SK-N-SH treated with all-trans-retinoic acid at 6 μM for 48 hours (cell line): ENCODE measurements at regions not wholly inside any gene's neighbourhood (a gene's known extent, or its start where the extent isn't known, plus 50 kb on each side); places are given as distances from the start of the nearest gene placed in this dataset.

Experiments
- GLIS3 ChIP-seq: fragments of 250-450 bp; sonication (Bioruptor Pico); IDR thresholded peaks from 2 replicates; pipeline ENCODE4 v1.5.0; 2020; ENCODE audit warnings: mild to moderate bottlenecking, moderate library complexity
- PATZ1 ChIP-seq: fragments of 250-450 bp; sonication (Bioruptor Pico); IDR thresholded peaks from 2 replicates; pipeline ENCODE4 v1.8.0; 2020; ENCODE audit warnings: mild to moderate bottlenecking, moderate library complexity, borderline replicate concordance
- SNAI2 ChIP-seq: fragments of 250-450 bp; sonication (Bioruptor Pico); IDR thresholded peaks from 2 replicates; pipeline ENCODE4 v1.5.0; 2020; ENCODE audit warnings: mild to moderate bottlenecking, moderate library complexity
- ZFP3 ChIP-seq: fragments of 250-450 bp; sonication (Bioruptor Pico); IDR thresholded peaks from 2 replicates; pipeline ENCODE4 v1.5.0; 2020; ENCODE audit warnings: mild to moderate bottlenecking, moderate library complexity
- ZFP30 ChIP-seq: fragments of 450-650 bp; formaldehyde crosslinking; IDR thresholded peaks from 2 replicates; pipeline ENCODE4 v1.5.0; 2022; ENCODE audit warnings: mild to moderate bottlenecking, moderate library complexity
- TF ChIP-seq, protein P1 (sequence below): fragments of 250-450 bp; sonication (Bioruptor Pico); IDR thresholded peaks from 2 replicates; pipeline ENCODE4 v1.5.1; 2020; ENCODE audit warnings: low read depth, mild to moderate bottlenecking, moderate library complexity
- TF ChIP-seq, protein P2 (sequence below): fragments of 250-450 bp; sonication (Bioruptor Pico); IDR thresholded peaks from 2 replicates; pipeline ENCODE4 v1.8.0; 2021; ENCODE audit warnings: low read depth, mild to moderate bottlenecking, moderate library complexity, borderline replicate concordance

- no peak for TF ChIP-seq ZFP3 (CRISPR knock-in tag)
- TF ChIP-seq, protein P1, sequence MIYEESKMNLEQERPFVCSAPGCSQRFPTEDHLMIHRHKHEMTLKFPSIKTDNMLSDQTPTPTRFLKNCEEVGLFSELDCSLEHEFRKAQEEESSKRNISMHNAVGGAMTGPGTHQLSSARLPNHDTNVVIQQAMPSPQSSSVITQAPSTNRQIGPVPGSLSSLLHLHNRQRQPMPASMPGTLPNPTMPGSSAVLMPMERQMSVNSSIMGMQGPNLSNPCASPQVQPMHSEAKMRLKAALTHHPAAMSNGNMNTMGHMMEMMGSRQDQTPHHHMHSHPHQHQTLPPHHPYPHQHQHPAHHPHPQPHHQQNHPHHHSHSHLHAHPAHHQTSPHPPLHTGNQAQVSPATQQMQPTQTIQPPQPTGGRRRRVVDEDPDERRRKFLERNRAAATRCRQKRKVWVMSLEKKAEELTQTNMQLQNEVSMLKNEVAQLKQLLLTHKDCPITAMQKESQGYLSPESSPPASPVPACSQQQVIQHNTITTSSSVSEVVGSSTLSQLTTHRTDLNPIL (CRISPR knock-in tag), result no peak
- no peak for TF ChIP-seq SNAI2 (CRISPR knock-in tag)
- TF ChIP-seq ZFP30 (CRISPR knock-in tag), result no peak
- TF ChIP-seq PATZ1 (CRISPR knock-in tag), result no peak
- TF ChIP-seq GLIS3 (CRISPR knock-in tag), result no peak
- TF ChIP-seq, protein P2, sequence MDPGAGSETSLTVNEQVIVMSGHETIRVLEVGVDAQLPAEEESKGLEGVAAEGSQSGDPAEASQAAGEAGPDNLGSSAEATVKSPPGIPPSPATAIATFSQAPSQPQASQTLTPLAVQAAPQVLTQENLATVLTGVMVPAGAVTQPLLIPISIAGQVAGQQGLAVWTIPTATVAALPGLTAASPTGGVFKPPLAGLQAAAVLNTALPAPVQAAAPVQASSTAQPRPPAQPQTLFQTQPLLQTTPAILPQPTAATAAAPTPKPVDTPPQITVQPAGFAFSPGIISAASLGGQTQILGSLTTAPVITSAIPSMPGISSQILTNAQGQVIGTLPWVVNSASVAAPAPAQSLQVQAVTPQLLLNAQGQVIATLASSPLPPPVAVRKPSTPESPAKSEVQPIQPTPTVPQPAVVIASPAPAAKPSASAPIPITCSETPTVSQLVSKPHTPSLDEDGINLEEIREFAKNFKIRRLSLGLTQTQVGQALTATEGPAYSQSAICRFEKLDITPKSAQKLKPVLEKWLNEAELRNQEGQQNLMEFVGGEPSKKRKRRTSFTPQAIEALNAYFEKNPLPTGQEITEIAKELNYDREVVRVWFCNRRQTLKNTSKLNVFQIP, result no peak
These were observed 2241.0 kb upstream of the RAG2 start for GRCh38 chr11:38839071-38839470.
